GM12865 (cell line): ENCODE measurements at regions not wholly inside any gene's neighbourhood (a gene's known extent, or its start where the extent isn't known, plus 50 kb on each side); places are given as distances from the start of the nearest gene placed in this dataset.

Source experiments
- DNase-seq: peaks from one replicate; pipeline ENCODE4 v3.0.0; 2010; ENCODE audit warnings: low read depth
- H3K4me3 ChIP-seq: 2 replicates; pipeline ENCODE4 v1.5.1; 2011; ENCODE audit warnings: mild to moderate bottlenecking, low read depth, low read length, control low read depth
- CTCF ChIP-seq: IDR thresholded peaks from 2 replicates; pipeline ENCODE4 v1.5.1; 2011; ENCODE audit warnings: low read length, control low read depth, low read depth, inconsistent platforms; ENCODE audit not compliant: insufficient read depth; ENCODE audit errors: missing control alignments

DNA sequence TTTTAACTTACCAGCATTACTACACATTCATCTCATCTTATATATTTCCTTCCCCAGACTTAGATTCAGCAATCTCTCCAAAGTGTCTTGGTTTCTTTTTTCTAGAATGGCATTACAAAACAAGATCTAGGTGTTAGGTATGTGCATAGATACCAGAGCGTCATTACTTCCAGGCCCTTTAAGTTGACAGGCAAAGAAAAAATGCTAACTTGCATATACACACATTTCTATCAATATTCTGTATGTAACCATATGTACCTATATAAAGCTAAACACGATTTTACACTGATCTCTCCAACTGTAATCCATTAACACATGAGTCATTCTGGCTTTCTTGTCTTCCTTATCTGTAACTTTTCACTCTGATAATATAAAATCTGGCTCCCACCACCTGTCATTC is 503.8 kb upstream of the NRXN1 start:
- no peak for TF ChIP-seq CTCF
- no peak overlapping the region for H3K4me3 ChIP-seq
- no peak for DNase-seq

DNA sequence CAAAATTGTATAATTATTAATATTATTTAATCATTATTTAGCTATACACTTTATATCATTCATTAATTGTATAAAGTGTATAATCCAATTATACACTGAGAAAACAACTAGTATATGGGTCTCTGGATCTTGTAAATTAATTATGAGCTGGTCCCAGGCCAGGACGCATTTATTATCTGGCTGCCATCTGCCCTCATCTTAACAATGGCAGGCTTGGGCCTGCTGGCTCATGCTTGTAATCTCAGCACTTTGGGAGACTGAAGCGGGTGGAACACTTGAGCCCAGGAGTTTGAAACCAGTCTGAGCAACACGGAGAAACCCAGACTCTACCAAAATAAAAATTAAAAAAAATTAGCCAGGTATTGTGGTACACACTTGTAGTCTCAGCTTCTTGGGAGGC is 502.2 kb upstream of the NRXN1 start:
- no peak for TF ChIP-seq CTCF
- DNase-seq, result no peak
- H3K4me3 ChIP-seq, result no peak overlapping the region

DNA sequence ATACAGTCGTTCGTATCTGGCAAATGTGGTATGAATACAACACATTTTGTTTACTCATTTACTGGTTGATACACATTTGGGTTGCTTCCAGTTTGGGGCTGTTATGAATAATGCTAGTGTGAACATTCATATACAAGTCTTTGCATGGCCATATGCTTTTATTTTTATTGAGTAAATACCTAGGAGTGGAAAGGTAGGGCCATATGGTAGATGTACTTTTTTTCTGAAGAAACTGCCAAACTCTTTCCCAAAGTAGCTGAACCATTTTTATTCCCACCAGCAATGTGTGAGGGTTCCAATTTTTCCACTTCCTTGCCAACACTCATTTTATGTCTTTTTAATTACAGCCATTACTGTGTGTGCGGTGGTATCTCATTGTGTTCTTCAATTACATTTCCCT is 496.2 kb upstream of the NRXN1 start:
- H3K4me3 ChIP-seq, result no peak overlapping the region
- no peak for TF ChIP-seq CTCF
- DNase-seq, result no peak

- no peak overlapping the region for H3K4me3 ChIP-seq
- no peak for DNase-seq
- no peak for TF ChIP-seq CTCF
Observed at GRCh38 chr2:51526766-51527165, 494.8 kb upstream of the NRXN1 start.

- H3K4me3 ChIP-seq, result no peak overlapping the region
- no peak for TF ChIP-seq CTCF
- DNase-seq, result no peak
Observed at GRCh38 chr2:51516667-51517066, 484.7 kb upstream of the NRXN1 start.

DNA sequence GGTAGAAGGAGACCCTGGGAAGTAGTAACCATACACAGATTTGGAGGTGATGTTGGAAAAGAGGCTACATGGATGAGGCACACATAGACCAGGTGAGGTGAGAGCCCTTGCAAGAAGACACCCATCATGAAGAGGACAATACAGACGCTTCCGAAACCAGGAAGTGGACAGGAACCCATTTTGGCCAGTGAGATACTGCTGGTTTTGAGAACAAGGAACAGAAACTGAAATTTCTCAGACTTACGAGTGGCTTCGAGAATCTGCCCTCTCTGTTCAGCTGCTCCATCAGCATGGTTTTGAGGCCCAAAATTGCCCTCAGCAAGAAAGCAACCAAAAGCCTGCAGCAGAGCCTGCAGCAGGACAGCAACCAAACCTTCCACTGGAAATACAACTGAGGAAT is 479.1 kb upstream of the NRXN1 start:
- DNase-seq, result peak; percentile 38
- no peak for TF ChIP-seq CTCF
- H3K4me3 ChIP-seq, result no peak overlapping the region

DNA sequence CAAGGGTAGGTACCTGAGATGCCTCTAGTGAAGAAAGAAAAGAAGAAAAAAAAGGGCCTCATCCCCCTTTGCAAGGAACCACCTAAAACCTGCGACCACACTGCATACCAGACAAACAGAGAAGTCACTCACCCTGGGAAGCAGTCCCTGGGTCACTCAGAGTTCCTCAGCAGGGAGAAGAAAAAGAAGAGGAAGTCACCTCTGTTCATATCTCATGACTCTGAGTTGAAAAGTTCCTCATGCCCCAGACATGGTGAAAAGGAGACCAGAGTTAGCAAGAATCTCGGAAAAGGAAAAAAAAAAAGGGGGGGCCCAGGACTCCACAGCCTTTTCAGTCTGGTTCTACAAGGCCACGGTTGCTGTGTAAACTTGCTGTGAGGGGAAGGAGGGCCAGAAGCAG is 478.4 kb upstream of the NRXN1 start:
- TF ChIP-seq CTCF, result no peak
- DNase-seq, result no peak
- no peak overlapping the region for H3K4me3 ChIP-seq
